NCI-H1694 treated with DMSO at 0.1 percent for 48 hours (cell line): ENCODE measurements at regions not wholly inside any gene's neighbourhood (a gene's known extent, or its start where the extent isn't known, plus 50 kb on each side); places are given as distances from the start of the nearest gene placed in this dataset.
"Not testable (repeated sequence)": the region's sequence is repeated elsewhere in the genome, so short reads cannot be mapped to it uniquely, and the experiment has no call there.

Experiments
- DNase-seq: peaks from one replicate; lab custom pipeline; 2025; lab: John Stamatoyannopoulos, UW

DNA sequence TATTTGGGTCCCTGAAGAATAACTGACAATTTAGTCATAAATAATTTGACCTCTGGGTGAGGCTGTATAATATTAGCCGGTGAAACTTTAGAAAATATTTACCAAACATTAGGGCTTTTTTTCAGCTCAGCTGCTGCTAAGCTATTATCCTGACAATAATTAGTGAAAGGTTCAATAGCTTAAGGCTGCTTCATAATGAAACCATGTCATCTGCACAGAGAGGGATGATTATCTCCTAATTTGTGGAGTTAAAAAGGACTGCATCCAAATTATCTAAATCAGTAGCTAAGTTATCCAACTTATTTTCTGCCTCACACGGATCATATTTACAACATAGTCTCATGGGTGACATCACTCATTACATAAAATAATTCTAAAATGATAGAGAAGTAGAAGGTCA lies 1249.8 kb downstream of the RAPGEF2 start:
- no peak for DNase-seq

DNA sequence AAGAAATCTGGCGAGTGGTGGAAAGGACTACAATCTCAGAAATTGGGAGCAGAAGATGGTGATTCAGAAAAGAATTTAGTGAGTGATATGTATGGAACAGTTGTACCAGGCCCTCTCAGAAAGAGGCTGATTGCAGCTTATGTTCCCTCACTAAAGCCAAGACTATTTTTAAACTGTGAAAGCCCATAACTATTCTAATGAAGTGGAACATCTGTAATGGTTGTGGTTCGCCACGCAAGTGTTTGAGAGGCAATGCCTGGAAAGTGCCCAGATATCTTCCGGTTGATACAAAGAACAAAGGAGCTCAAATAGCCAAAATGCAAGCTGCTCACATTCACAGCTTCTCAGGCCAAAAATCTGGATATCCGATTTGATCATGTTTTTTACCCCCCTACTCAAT lies 1250.7 kb downstream of the RAPGEF2 start:
- no peak for DNase-seq

DNA sequence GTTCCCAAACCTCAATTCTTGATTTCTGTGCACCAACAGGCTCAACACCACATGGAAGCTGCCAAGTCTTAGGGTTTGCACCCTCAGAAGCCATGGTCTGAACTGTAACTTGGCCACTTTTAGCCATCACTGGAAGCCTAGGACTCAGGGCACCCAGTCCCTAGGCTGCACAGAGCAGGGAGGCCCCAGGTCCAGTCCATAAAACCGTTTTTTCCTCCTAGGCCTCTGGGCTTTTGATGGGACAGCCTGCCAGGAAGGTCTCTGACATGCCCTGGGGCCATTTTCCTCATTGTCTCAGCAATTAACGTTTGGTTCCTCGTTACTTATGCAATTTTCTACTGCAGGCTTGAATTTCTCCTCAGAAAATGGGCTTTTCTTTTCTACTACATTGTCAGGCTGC lies 1259.6 kb downstream of the RAPGEF2 start:
- DNase-seq = no peak

DNA sequence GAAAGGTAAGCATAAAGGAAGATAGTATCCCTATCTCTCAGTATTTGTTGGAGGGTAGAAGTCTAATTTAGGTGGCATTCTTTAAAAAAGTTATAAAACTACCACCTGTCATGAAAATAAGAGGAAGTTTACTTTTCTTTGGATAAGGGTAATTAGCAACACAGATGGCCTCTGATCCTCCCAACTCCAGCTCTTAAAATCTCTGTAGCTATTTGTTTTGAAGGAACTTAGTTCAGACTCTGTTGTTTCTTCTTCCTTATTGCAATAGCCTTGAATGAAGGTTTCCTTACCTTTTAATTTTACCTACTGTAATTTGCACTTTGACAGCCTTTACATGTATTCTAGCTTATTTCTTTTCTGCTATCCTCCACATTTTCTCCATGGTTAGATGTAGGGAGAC lies 1261.3 kb downstream of the RAPGEF2 start:
- DNase-seq = no peak

DNA sequence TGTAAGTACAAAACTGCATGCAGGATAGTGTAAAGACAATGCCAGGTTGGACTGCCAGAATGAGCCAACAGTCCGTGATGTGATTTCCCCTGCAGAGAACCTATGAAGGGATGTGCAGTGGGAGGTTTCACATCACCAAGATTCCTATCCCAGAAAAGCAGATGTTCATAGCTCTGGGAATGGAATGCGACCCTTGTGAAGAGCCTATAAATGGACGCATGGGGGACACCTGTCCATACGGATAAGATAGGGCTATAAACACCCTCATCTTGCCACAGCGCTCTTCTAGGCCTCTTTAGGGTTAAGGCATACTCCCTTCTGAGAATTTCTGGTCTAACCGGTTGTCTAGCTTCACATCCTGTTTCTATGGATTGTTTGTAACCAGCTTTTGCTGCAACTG lies 1261.8 kb downstream of the RAPGEF2 start:
- DNase-seq = not testable (repeated sequence)

DNA sequence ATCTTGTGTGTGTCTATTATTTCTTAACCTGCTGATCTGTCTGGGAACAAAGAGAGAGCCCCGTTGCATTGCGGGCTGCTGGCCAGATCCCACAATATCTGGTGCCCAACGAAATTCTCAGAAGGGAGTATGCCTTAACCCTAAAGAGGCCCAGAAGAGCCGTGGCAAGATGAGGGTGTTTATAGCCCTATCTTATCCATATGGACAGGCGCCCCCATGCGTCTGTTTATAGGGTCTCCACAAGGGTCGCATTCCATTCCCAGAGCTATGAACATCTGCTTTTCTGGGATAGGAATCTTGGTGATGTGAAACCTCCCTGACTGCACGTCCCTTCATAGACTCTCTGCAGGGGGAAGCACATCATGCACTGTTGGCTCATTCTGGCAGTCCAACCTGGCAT lies 1262.5 kb downstream of the RAPGEF2 start:
- DNase-seq = not testable (repeated sequence)

DNA sequence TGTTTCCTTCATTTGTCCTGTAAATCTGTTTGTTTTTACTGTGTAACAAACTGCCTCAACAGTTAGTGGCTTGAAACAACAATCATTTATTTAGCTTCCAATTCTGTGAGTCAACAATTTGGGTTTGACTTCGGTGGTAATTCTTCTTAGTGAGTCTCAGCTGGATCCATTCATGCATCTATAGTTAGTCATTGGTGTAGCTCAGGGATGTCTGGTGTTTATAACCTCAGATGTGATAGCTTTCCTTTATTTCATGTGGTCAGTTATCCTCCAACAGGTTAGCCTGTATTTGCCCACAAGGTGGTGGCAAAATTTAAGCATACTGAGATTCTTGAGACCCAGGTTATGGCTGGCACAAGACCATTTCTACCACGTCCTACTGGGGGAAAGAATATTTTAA lies 1267.2 kb downstream of the RAPGEF2 start:
- no peak for DNase-seq

DNA sequence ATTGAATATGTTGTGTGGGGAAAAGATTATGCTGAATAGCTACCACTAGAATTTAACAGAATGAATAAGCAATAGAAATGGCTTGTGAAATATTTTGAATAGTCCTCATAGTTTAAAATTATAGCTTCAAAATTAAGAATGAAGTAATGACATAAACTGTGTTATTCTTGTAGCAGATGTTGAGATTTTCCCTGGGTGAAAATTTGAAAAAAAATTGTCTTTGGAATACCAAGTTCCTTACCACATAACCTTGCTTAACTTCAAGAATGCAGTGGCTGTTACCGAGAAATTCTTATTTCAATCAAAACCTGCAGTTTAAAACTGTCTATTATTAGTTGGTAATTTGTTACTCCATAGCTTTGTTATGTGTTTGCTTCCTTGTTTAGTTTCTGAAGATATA lies 1268.6 kb downstream of the RAPGEF2 start:
- DNase-seq = no peak

DNA sequence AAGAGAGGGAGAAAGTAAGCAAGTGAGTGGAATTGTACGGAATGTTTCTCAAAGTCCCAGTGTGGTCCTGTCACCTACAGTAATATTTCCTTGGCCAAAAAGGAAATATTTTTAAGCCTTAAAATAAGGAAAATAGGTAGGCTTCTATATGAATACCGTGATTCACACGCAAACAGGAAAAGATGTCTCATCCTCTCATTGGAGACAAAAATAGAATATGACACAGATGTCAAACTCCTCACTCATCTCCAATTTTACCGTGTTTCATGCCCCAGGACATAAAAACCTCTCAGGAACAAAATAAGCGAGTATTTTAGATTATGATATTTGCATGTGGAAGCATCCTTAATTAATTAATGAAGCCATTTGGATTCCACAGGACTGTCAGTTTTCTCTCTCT lies 1269.5 kb downstream of the RAPGEF2 start:
- no peak for DNase-seq

DNA sequence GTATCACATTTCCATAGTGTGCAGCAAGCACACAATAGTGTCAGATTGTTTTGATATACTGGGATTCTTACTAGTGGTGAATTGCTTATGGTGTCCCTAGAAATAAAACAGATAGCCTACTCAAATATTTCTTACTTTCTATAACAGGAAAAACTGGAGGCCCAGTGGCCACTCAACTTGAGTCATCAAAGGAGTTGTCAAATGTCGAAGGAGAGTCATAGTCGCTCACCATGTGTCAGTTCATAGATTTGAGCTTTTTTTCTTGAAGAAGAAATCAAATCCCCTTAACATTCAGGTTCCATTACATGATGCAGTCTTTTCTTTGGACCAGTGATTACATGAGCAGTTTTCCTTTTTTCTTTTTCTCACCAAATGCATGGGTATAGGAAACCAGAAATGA lies 1271.0 kb downstream of the RAPGEF2 start:
- no peak for DNase-seq

DNA sequence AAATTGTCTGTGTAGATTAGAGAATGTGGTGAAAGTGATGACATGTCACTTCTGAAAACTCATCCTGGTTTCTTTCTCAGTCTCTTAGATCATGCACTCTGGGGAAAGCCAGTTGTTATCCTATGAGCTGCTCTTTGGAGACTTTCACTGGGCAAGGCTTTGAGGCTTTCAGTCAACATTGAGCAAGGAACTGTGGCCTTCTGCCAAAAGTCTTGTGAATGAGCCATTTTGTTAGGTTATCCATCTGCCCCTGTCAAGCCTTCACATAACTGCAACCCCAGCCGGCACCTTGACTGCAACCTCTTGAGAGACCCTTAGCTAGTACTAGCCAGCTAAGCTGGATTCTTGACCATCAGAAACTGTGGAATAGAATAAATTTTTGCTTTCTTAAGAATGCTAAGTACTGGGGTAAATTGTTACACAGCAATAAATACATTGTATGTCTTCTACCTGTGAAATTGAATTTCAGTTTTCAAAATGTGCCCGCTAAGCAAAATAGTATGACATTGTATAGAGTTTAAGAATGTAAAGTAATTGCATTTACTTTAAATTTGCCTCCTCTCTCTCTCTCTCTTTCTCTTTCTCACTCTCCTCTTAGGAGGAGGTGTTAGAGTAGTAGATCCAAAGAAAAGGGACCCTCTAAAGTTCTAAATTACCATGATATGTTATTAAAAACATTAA lies 1273.0 kb downstream of the RAPGEF2 start:
- no peak for DNase-seq

DNA sequence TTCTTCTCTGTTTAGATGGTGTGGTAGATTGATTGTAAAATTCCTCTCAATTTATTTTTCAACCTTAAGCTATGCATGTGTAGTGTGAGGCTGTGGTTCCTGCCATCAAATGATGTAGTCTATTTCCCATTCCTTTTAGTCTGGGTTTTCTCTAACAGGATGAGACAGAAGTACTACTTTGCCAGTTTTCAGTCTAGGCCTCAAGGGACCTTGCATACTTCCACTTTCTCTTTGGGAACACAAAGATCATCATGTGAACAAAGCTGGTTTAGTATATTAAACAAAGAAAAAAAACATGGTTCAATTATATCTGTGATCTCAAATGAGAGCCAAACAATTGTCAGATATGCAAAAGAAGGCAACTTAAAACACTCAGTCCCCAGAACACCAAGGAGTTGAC lies 1284.0 kb downstream of the RAPGEF2 start:
- no peak for DNase-seq

DNA sequence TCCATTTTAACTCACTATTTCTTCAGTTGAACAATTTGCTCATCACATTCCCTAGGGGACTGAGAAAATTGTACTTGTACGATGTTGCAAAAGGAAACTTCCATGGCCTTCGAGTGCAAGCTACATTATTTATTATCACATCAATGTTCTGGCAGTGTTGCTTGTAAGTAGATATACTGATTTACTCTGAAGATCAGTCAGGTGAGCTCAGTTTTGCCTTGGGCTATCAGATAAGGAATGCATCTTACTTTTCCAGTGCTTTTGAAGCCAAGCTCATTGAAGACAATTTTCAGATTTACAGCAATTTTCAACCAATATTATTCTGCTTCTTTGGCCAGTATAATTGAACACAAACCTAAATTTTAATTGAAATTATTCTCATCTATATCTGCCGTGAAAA lies 1296.9 kb downstream of the RAPGEF2 start:
- no peak for DNase-seq

DNA sequence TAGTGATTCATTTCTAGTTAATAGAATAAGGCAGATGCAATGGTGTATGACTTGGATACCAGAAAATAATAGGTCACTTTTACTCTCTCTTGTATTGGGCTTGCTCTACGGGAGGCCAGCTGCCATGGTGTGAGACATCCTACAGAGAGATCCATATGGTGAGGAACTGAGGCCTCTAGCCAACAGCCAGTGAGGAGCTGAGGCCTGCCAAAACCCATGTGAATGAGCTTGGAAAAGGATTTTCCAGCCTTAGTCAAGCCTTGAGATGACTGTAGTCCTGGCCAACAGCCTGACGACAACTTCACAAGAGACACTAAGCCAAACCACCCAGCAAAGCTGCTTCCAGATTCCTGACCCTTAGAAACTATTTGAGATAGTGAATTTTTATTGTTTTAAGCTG lies 1300.2 kb downstream of the RAPGEF2 start:
- no peak for DNase-seq

DNA sequence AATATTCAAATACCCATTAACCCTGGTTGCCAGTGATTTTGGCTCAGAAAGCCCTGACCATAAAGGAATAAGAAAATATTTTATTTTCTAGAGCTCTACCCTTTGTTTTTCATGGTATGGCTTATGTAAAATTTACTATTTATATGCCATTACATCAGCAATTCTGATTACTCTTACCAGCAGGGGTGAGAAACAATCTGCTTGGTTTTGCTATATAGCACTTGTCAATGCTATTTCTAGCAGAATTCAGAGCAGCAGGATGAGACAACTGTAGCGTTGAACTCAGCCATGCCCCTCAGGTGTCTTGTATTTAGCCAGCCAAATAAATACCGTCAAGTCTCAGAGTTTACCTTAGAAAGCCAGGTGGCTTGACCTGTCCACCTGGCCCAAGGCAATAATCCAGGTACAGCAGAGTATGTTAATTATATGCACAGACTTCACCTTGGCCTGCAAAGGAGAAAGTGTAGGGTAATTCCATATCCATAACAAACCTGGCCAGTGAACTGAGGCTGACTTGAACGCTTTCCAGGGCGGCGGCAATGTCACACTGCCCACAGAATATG lies 1303.5 kb downstream of the RAPGEF2 start:
- DNase-seq = no peak

DNA sequence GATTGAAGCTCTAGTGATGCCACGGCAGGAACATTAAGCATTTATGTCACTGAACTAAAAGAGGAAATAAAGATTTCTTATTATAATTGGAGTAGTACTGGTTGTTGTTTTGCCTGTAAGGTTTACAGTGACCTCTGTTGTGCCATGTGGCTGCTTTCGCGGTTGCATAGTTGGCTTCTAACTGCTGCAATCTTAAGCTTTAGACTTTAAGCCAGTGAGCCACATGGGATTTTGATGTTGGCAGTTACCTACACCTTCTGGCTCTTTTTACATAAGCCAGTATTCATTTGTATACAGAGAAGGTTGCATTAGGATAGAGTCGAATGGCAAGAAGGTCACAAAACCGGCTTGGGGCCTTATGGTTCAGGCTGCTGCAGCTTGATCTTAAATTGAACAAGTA lies 1311.6 kb downstream of the RAPGEF2 start:
- no peak for DNase-seq

DNA sequence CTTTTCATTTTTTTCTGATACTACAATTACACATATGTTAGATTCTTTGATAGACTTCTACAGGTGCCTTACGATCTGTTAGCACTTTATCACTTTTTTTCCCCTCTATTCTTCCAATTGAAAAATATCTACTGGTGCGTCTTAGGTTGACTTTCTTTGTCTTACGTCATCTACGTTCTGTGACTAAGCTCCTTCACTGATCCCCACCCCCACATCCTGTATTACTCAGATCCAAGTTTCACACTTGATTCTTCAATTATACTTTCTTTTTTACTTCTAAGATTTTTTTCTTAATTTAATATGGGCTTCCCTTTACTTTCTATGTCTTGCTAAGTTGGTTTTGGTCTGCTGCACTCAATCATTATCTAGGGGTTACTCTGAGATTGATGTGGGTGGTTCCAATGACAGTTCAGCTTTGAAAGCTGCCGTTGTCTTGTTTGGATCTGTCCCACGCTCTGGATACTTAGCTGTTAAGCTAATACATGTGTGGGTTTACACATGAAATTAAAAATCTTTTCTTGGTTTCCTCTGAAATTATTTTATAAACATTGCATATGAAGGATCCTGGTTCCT lies 1321.1 kb downstream of the RAPGEF2 start:
- no peak for DNase-seq

DNA sequence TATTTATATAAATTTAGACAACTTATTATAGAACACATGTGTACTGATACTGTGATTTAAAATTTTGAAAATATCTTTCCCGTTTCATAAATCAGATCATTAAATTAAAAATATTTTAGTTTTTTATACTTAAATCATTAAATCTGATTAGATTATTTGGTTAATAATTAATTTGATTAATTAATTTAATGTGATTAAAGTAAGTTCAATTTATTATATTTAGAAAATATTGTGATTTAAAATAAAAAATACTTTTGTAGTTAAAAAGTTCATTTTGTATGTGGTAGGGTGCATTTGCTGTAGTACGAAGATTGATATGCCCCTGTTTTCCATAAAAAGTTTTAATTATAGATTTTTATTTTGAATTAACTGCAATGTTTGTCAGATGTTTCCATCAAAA lies 1323.4 kb downstream of the RAPGEF2 start:
- no peak for DNase-seq

DNA sequence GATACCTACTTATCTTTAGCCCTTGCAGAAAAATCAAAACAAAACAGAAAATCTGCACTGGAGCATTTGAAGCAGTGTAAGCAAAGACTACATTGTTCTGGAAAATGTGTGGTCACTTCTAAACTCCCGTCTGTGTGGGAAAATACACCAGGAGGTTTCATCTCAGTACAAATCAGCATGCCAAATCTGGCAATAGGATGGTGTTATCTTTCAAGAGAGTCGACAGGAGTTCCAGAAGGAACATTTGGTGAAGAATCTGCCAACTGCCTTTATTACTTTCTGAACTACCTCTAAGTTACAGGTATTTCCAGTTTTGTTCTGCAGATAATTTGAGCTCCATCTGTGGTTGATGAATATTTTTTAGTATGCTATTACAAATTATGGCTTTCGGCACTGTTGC lies 1348.0 kb downstream of the RAPGEF2 start:
- no peak for DNase-seq

DNA sequence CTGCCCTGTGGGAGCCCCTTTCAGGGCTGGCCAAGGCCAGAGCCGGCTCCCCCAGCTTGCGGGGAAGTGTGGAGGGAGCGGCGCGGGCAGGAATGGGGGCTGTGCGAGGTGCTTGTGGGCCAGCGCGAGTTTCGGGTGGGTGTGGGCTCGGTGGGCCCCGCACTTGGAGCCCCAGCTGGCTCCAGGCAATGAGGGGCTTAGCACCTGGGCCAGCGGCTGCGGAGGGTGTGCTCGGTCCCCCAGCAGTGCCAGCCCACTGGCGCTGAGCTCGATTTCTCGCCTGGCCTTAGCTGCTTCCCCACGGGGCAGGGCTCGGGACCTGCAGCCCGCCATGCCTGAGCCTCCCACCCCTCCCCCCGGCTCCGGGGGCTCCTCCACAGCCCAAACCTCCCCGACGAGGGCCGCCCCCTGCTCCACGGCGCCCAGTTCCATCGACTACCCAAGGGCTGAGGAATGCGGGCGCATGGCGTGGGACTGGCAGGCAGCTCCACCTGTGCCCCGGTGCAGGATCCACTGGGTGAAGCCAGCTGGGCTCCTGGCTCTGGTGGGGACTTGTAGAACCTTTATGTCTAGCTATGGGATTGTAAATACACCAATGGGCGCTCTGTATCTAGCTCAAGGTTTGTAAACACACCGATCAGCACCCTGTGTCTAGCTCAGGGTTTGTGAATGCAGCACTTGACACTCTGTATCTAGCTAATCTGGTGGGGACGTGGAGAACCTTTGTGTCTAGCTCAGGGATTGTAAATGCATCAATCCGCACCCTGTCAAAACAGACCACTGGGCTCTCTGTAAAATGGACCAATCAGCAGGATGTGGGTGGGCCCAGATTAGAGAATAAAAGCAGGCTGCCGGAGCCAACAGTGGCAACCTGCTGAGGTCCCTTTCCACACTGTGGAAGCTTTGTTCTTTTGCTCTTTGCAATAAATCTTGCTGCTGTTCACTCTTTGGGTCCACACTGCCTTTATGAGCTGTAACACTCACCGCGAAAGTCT lies 1379.1 kb downstream of the RAPGEF2 start:
- DNase-seq = not testable (repeated sequence)

DNA sequence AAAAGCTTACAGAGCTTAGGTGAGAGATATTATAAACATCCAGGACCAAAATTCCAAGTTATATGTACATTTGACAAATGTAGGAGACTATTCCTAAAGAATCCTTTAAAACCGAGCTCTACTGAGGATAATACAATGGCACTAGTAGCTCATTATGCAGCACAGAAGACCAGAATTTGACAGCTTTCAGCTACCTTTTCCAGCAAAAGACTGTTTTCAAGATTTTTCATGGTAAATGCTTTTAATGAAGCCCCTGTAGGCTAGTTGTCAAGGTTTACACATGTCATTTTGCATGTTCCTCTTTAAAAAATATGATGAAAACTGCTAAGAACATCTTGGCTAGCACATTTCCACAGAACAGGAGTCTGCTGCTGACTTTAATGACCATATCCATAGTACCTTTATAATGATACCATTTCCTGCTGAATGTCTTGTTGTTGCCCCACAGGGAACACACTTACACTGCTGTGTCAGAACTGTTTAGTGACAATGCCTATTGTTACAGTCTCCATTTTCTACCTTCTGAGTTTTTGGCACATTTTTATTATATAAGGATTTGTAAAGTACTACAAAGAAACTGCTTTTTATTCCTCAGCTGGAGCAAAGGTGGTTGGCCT lies 1382.3 kb downstream of the RAPGEF2 start:
- no peak for DNase-seq

DNA sequence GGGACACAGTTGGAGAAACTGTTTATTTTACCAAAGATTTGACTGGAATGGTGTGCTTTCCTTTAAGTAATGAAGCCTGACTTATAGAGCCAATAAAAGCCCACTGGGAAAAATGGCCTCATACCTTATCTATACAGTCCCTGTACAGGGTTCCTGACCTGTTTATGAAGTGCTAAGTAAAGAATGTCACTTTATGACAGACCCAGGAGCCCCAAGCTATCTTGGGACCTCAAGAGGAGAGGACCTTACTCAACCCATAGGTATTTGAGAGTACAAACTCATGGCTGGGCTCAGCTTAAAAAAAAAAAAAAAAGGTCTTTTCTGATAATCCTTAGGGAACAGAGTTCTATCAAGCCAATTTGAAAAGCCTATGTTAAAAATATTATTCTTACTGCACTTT lies 1389.3 kb downstream of the RAPGEF2 start:
- DNase-seq = no peak
